ENCODE measurements at regions not wholly inside any gene's neighbourhood (a gene's known extent, or its start where the extent isn't known, plus 50 kb on each side); places are given as distances from the start of the nearest gene placed in this dataset.

GRCh38 chr6:133674661-133675060, 214.3 kb upstream of the TCF21 start:
- no peaks in the 10 kb centered on the region for H3K27me3 ChIP-seq (ENCODE audit: control insufficient read depth, insufficient read depth, low read length, poor library complexity, severe bottlenecking)
- H3K9ac ChIP-seq (ENCODE audit: extremely low read depth, low read length, poor library complexity, severe bottlenecking) = no peak overlapping the region
- Mint-ChIP-seq H3K36me3 (ENCODE audit: low read depth) (no peaks in the 10 kb centered on the region), H3K4me1 (peaks cover 8% of the 10 kb centered on the region), H3K4me3 (no peak overlapping the region), H3K27ac (no peak overlapping the region), H3K9me3 (no peaks in the 10 kb centered on the region), H3K27me3 (ENCODE audit: insufficient read depth) (no peaks in the 10 kb centered on the region)
- H3K27ac ChIP-seq (ENCODE audit: low read depth, low read length) = no peak overlapping the region
- H3K4me1 ChIP-seq (ENCODE audit: control insufficient read depth, insufficient read depth, low read length) = no peaks in the 10 kb centered on the region
- no peak for DNase-seq
- TF ChIP-seq CTCF (conservative IDR thresholded peaks at IDR 0.05) = no peak
- 75 to 89% methylated on average over 1 of the region's 1 CpG for WGBS, 2 experiments (ENCODE audit: insufficient coverage in 1 of 2, insufficient read length in 1 of 2)
- no peak overlapping the region for H3K4me3 ChIP-seq (ENCODE audit: low read length)
- no peaks in the 10 kb centered on the region for H3K36me3 ChIP-seq (ENCODE audit: control insufficient read depth, insufficient read depth, low read length)
- H3K9me3 ChIP-seq (ENCODE audit: control insufficient read depth, low read length) = no peaks in the 10 kb centered on the region

GRCh38 chr6:133680994-133681393, 207.9 kb upstream of the TCF21 start:
- no peaks in the 10 kb centered on the region for H3K4me1 Mint-ChIP-seq
- no peaks in the 10 kb centered on the region for H3K36me3 Mint-ChIP-seq (ENCODE audit: low read depth)
- WGBS, 2 experiments (ENCODE audit: insufficient coverage in 1 of 2, insufficient read length in 1 of 2) = 95 to 100% methylated on average over 2 of the region's 2 CpGs
- Histone ChIP-seq H3K4me1 (ENCODE audit: control insufficient read depth, insufficient read depth, low read length) (no peaks in the 10 kb centered on the region), H3K36me3 (ENCODE audit: control insufficient read depth, insufficient read depth, low read length) (no peaks in the 10 kb centered on the region), H3K27ac (ENCODE audit: low read depth, low read length) (no peak overlapping the region), H3K9ac (ENCODE audit: extremely low read depth, low read length, poor library complexity, severe bottlenecking) (no peak overlapping the region), H3K9me3 (ENCODE audit: control insufficient read depth, low read length) (no peaks in the 10 kb centered on the region), H3K4me3 (ENCODE audit: low read length) (no peak overlapping the region), H3K27me3 (ENCODE audit: control insufficient read depth, insufficient read depth, low read length, poor library complexity, severe bottlenecking) (no peaks in the 10 kb centered on the region)
- DNase-seq = no peak
- H3K4me3 Mint-ChIP-seq = no peak overlapping the region
- no peak for TF ChIP-seq CTCF (conservative IDR thresholded peaks at IDR 0.05)
- no peaks in the 10 kb centered on the region for H3K9me3 Mint-ChIP-seq
- peak overlapping the region; percentile 56 for H3K27ac Mint-ChIP-seq
- H3K27me3 Mint-ChIP-seq (ENCODE audit: insufficient read depth) = no peaks in the 10 kb centered on the region

- Mint-ChIP-seq H3K9me3 (no peaks in the 10 kb centered on the region), H3K27me3 (ENCODE audit: insufficient read depth) (no peaks in the 10 kb centered on the region), H3K27ac (peak overlapping the region; percentile 56), H3K4me1 (no peaks in the 10 kb centered on the region), H3K4me3 (no peak overlapping the region), H3K36me3 (ENCODE audit: low read depth) (no peaks in the 10 kb centered on the region)
- H3K36me3 ChIP-seq (ENCODE audit: control insufficient read depth, insufficient read depth, low read length) = no peaks in the 10 kb centered on the region
- peak overlapping the region; percentile 50 for H3K27ac ChIP-seq (ENCODE audit: low read depth, low read length)
- WGBS, 2 experiments (ENCODE audit: insufficient coverage in 1 of 2, insufficient read length in 1 of 2) = 29 to 40% methylated on average over 1 to 2 of the region's 2 CpGs
- DNase-seq = peak; percentile 54
- H3K4me3 ChIP-seq (ENCODE audit: low read length) = no peak overlapping the region
- no peak for TF ChIP-seq CTCF (conservative IDR thresholded peaks at IDR 0.05)
- H3K27me3 ChIP-seq (ENCODE audit: control insufficient read depth, insufficient read depth, low read length, poor library complexity, severe bottlenecking) = no peaks in the 10 kb centered on the region
- H3K9me3 ChIP-seq (ENCODE audit: control insufficient read depth, low read length) = no peaks in the 10 kb centered on the region
- no peak overlapping the region for H3K9ac ChIP-seq (ENCODE audit: extremely low read depth, low read length, poor library complexity, severe bottlenecking)
- H3K4me1 ChIP-seq (ENCODE audit: control insufficient read depth, insufficient read depth, low read length) = no peaks in the 10 kb centered on the region
Measured at GRCh38 chr6:133681891-133682290, 207.0 kb upstream of the TCF21 start.

All from endodermal cell (in vitro differentiated cells).